GM21619 (cell line): ENCODE measurements at regions not wholly inside any gene's neighbourhood (a gene's known extent, or its start where the extent isn't known, plus 50 kb on each side); places are given as distances from the start of the nearest gene placed in this dataset.

ENCODE experiments used
- ATAC-seq: cut with Tn5 transposase; IDR thresholded peaks from one replicate; pipeline ENCODE4 v1.9.1; 2021; ENCODE audit not compliant: unreplicated experiment

DNA sequence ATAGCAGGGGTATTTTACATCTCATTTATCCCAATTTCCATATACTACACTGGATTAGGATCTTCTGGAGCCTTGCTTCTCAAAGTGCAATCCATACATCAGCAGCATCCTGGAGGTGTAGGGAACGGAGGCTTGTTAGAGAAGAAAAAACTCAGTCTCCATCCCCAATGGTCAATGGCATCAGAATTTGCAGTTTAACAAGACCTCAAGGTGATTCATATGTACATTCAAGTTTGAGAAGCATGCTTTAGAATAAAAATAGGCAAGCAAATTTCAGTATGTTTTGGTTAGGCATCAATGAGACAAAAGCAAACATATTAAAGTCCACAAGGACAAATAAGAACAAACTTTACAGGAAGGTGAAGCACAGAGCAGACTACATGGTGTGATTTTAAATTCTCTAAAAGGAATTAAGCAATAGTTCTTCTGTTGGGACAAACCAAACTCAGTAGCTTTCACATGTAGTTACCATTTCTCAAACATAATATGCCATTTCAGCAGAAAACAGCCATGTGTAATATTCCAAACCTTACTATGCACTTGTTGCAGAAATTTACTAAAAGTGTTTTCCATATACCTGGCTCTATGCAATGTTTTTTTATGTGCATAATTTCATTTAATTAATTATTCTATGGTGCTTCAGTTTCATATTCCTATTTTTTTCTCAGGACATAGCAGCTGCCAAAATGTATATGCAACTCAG lies 360.3 kb upstream of the NECTIN3 start:
- ATAC-seq = no peak

DNA sequence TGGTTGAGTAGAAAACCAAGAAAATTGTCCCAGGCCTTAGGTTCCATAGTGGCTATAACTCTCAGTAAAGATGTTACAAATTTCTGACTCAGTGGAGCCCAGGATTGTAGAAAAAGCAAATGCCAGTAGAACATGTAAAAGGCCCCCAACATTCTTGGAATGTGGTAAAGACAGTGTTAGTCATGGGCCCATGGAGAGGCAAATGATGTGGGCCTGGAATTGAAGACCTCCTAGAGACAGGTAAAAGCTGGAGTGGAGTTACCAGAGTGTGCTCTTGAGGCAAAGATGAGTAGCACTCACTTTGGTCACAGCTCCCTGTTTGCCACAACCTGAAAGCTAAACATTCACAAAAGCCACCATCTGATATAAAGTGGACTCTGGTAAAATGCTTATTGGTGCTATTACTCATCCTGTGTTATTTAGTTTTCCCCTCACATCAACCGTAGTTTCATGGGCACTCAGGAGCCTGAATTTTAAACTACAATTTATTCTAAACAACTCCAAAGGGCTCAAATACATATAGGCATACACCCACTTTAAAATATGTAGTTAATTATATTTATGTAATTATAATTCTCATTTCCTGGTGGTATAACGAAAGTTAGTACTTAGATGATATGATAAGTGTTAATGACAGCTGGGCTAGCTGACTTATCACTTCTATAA lies 359.6 kb upstream of the NECTIN3 start:
- no peak for ATAC-seq

GRCh38 chr3:110727056-110727455 lies 344.6 kb upstream of the NECTIN3 start:
- no peak for ATAC-seq

DNA sequence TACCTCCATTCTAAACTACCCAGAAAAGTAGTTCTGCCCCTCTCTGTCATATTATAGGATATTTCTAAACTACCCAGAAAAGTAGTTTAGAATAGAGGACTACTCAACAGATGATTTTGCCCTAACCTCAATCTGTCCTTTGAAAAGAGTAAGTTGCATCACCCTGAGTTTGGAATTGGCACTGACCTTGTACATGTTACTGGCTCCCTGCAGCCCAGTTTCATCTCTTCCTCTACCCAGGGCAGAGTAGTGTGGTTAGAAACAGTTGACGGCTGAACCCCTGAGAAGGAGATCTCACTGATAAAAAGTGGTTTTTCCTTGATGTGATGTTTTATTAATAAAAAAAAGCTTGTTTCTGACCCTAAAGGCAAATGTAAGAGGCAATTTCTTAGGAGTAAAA lies 340.5 kb upstream of the NECTIN3 start:
- ATAC-seq = no peak

DNA sequence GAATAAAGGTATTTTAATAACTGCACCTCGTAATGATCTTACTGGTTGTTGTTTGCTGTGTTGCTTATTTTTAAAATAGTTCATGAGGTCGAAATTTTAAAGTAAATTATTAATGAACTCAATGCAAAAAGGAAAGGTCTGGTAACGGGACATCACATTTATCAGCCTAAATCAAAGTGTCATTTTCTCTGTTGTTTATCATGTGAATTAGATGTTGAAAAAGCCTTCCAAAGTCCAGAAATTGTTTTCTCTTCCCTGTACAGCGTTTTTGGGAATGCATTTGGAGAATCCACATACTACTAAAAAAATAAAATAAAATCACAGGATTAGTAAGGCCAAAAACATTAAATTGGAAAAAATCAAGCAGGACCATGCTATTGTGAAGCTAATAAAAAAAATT lies 339.2 kb upstream of the NECTIN3 start:
- no peak for ATAC-seq

DNA sequence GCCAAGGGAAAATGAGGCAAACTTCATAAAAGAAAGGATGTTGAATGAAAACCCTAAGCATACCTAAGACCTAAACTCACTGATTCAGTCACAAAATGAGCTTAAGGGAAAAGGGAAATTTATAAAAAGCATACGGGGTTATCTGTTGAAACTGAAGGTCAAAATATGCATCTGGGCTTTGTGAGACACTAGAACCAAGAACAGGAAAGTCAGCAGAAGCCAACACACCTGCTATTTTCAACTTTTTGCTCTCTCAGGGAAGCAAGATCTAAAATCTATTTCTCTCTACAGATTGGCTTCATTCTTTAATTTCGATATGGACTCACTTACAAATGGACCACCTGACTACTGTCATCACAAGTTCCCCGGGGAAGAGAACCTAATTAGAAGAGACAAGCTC lies 338.6 kb upstream of the NECTIN3 start:
- no peak for ATAC-seq

DNA sequence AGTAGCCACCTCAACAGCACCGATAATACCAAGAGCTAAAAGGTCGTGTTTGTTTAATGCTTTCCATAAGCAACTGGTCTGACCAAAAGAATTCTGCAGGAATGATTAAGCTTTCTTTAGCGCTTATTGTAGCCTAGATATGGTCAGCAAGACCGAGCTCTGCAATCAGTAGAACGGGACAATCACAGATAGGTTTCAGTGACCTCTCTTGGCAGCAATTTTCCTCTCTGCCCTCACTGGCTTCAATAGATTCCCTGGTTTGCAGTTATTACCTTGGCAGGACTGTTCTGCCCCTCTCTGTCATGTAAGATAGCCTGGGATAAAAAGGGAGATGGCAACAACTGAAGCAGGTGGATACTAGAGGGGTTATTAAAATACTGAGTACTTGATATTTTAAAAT lies 337.1 kb upstream of the NECTIN3 start:
- ATAC-seq = no peak

GRCh38 chr3:110736332-110736731 lies 335.3 kb upstream of the NECTIN3 start:
- no peak for ATAC-seq

DNA sequence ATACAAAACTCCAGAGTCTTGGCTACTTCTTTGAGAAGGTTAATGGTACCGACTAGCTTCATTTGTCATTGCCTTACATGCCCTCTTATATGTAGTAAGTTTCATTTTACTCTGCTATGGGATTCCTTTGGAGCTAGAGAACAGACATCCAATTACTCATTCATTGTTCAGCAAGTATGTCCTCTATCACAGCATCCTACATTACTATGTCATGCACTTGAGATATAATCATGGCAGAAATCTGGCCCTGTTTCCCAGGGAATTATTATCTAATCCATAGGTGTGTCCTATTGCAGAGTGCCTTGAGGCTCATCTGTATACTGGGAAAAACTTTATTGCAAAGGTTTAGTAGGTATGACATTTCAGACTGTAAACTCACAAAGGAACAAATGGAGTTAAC lies 333.1 kb upstream of the NECTIN3 start:
- no peak for ATAC-seq

DNA sequence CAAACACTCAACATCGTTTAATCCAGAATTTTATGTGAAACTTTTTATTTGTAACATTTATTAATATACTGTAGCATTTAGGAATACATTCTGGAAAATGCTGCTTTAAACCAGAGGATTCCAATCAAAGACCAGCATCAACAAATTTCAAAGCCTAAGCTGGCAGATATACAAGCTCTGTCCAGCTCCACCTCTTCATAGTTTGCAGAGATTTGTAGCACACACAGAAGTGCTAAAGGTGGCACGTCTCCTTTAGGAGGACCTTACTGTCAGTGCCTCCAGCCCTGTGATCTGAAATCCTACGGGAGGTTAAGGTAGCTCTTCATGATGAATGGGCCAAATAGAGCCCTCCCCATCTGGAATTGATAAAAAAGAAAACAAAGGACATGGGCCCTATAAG lies 329.7 kb upstream of the NECTIN3 start:
- no peak for ATAC-seq

DNA sequence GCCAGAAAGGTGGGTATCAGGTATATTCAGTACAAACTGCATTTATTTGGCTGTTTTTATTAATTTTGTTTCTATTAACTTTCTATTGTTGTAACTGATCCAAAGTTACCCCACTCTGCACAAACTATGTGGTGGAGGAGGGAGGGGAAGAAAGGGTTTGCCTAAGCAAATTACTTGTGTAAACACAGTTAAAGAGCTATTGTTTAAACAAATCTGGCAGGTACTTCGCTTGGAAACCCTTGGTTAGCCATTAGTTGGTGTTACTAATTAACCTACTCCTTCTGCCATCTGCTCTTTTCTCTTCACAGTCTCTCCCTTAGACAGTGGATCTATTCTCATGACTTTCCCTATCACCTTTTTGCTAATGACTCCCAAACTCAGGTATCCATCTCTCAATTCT lies 328.4 kb upstream of the NECTIN3 start:
- peak; percentile 83 for ATAC-seq

GRCh38 chr3:110743984-110744383 lies 327.6 kb upstream of the NECTIN3 start:
- ATAC-seq = no peak

DNA sequence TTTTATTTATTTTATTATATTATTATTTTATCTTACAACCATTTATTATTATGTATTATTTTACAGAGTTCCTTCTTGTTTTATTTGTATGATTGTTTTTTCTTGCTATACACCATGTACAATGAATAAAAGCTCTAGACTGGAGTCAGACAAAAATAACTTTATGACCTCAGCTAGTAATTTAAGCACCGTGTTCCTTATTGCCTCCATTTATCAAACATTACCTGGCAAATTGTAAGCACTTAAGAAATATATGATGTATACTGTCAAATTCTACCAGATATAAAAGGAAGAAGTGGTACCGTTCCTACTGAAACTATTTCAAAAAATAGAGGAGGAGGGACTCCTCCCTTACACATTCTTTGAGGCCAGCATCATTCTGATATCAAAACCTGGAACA lies 326.9 kb upstream of the NECTIN3 start:
- ATAC-seq = no peak

DNA sequence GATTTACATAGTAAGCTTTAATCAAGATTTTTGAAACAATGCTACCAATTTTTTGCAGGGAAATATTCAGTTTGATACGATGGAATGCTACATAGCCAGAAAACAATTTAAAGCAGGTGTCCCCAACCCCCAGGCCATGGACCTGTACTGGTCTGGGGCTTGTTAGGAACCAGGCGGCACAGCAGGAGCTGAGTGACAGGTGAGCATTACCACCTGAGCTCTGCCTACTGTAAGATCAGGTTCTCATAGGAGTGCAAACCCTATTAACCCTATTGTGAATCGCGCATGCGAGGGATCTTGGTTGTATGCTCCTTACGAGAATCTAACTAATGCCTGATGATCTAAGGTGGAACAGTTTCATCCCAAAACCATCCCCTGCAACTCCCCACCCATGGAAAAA lies 322.6 kb upstream of the NECTIN3 start:
- ATAC-seq = no peak

DNA sequence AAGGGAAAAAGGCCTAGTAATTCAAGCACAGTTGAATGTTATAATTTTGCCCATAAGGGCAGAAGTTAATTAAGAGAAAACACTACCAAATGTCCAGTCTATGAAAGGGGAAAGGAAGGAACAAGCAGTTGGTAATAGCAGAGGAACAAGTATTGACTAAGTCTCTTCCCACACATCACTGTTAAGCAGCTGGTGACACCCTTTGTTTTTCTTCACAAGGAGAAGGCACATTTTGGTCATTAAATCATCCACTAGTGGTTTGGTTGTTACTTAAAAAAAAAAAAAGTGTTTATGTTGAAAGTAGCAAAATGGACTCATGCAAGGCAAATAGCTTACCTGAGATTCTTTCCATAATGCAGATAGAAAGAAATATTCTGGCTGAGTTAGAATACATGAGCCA lies 321.4 kb upstream of the NECTIN3 start:
- no peak for ATAC-seq

DNA sequence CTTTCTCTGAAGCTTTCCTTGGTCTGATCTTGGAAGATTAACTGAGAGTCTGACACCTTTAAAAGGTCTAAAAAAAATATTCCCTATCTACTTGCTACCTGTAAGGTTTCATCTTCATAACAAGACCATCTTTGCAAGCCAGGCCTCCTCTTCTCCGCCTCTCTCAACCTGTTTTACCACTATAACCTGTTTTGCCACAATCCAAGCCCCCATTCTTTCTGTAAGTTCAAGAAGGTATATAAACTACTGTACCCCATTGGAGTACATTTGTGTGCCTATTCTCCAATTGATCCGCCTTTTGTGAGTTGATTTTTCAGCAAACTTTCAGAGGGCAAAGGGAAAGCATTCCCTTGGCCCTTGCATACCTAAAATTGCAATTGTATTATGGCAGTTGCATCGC lies 319.3 kb upstream of the NECTIN3 start:
- ATAC-seq = no peak

GRCh38 chr3:110753516-110753915 lies 318.1 kb upstream of the NECTIN3 start:
- ATAC-seq = no peak

- ATAC-seq = no peak
These were observed 317.3 kb upstream of the NECTIN3 start for GRCh38 chr3:110754212-110754916.

DNA sequence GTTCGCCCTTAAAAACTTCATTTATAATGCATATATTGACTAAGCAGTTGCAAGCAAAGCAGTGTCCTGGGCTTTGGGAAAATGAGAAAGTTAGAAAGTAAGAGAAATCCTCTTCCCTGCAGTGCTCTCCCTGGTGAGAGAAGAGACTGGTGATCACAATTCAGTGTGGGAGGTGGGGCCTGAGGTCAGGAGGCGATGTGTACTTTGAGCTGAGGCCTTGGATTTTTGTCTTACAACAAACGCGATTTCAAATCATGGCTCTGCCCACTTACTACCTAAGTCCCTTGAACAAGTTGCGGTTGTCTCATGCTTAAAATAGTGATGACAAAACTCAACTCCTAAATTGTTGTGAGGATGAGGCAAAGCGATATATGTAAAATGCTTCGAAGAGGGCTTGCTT lies 316.3 kb upstream of the NECTIN3 start:
- no peak for ATAC-seq

GRCh38 chr3:110756705-110757104 lies 314.9 kb upstream of the NECTIN3 start:
- no peak for ATAC-seq

DNA sequence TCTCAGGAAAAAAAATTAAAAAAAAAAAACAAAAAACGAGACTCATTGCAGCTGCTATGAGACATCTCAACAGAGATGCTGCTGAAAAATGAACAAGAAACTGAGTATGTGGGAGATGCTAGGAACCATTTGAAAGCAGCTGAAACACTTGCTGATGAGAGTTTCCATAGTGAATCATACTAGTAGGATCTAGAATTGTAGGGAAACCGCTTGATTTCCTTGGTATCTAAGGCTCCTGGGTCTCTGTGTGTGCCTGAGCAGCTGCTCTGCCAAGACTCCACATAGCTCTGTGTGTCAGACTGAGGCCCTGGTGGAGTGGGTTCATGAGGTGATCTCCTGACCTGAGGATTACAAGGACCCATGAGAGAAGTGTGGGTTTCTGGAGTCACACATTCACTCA lies 313.4 kb upstream of the NECTIN3 start:
- ATAC-seq = no peak

DNA sequence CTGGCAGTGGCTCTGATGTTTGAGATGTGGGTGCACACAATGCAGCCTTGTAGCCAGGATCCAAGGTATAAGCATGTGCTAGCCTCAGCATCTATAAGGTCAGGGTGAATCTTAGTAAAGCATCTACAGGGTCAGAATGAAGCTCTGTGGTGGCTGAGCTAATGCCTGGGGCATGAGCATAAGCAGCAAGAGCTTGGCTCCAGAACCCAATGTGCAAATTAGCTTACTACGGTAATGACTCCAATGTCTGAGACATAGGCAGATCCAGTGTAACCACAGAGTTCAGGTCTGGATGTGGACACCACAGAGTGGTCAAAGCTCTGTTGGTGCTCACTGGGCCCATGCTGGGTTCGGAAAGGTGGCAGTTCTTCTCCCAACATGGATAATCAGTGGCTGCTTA lies 304.5 kb upstream of the NECTIN3 start:
- no peak for ATAC-seq
